A549 (cell line): ENCODE measurements at regions not wholly inside any gene's neighbourhood (a gene's known extent, or its start where the extent isn't known, plus 50 kb on each side); places are given as distances from the start of the nearest gene placed in this dataset.
A peak's percentile ranks its signal among the peaks of the same experiment; 100 is the strongest.

Experiments
- ATAC-seq, 2 experiments: fragments of 200-7000 bp in 1 of 2; fragments of >200 bp in 1 of 2; cut with Nextera tagmentation in 1 of 2; cut with Tn5 transposase in 1 of 2; 3 replicates each; pipeline versions ENCODE4 v1.8.0 to v1.9.1; 2018 to 2020; ENCODE audit warnings: mild to moderate bottlenecking in 1 of 2, moderate library complexity in 1 of 2
- CTCF ChIA-PET: fragments of 300-600 bp; sonication (Branson Sonifier 250); formaldehyde crosslinking; extraction: SDS; loops from one replicate; lab custom pipeline; 2021; ENCODE audit warnings: antibody characterized with exemption, inconsistent platforms; lab: Yijun Ruan, JAX
- POLR2A ChIA-PET: fragments of 350-600 bp; formaldehyde crosslinking; extraction: SDS; loops from one replicate; lab custom pipeline; 2021; ENCODE audit warnings: antibody characterized with exemption, inconsistent platforms; lab: Yijun Ruan, JAX
- DNase-seq, 2 experiments: peaks; one replicate each; pipeline versions ENCODE4 v3.0.0 to v3.0.0-alpha.2; 2011 to 2016; ENCODE audit warnings: low read depth in 1 of 2, low spot score in 1 of 2
- FAIRE-seq: peaks from 2 replicates; lab custom pipeline; 2011; peaks lifted over from hg19 to GRCh38; lab: Jason Lieb, UNC
- H3K27ac ChIP-seq, 2 experiments: fragments of >200 bp; sonication (Bioruptor Twin); formaldehyde crosslinking; 3 replicates each; pipeline ENCODE4 v1.5.1; 2016 to 2017
- H3K4me1 ChIP-seq: fragments of >200 bp; sonication (Bioruptor Twin); formaldehyde crosslinking; 3 replicates; pipeline ENCODE4 v1.6.1; 2016
- H3K4me2 ChIP-seq: fragments of >200 bp; sonication (Bioruptor Twin); formaldehyde crosslinking; 3 replicates; pipeline ENCODE4 v1.6.1; 2016
- H3K4me3 ChIP-seq: fragments of >200 bp; sonication (Bioruptor Twin); formaldehyde crosslinking; 3 replicates; pipeline ENCODE4 v1.5.1; 2016
- H3K9me3 ChIP-seq: fragments of >200 bp; sonication (Bioruptor Twin); formaldehyde crosslinking; 3 replicates; pipeline ENCODE4 v1.6.1; 2016
- BCL3 ChIP-seq: fragments of >200 bp; sonication (Bioruptor Twin); formaldehyde crosslinking; IDR thresholded peaks from 3 replicates; pipeline ENCODE4 v1.6.1; 2016
- BHLHE40 ChIP-seq: IDR thresholded peaks from 2 replicates; pipeline ENCODE4 v1.6.1; 2012; ENCODE audit warnings: low read depth, low read length, inconsistent platforms
- CBX2 ChIP-seq: fragments of 200-600 bp; sonication (generic); IDR thresholded peaks from 2 replicates; pipeline ENCODE4 v1.6.1; 2016; ENCODE audit warnings: low read depth, mild to moderate bottlenecking, borderline replicate concordance
- CBX8 ChIP-seq: fragments of 200-600 bp; sonication (generic); IDR thresholded peaks from 2 replicates; pipeline ENCODE4 v1.6.1; 2016
- CEBPB ChIP-seq, 2 experiments: fragments of >200 bp in 1 of 2; sonication (Bioruptor Twin) in 1 of 2; formaldehyde crosslinking in 1 of 2; IDR thresholded peaks; 2 replicates each; pipeline ENCODE4 v1.6.1; 2012 to 2016
- CHD4 ChIP-seq: fragments of 200-600 bp; sonication (generic); IDR thresholded peaks from 2 replicates; pipeline ENCODE4 v1.6.1; 2016; ENCODE audit warnings: antibody characterized with exemption, mild to moderate bottlenecking, borderline replicate concordance
- CTCF ChIP-seq: fragments of >200 bp; sonication (Bioruptor Twin); formaldehyde crosslinking; IDR thresholded peaks from 3 replicates; pipeline ENCODE4 v1.5.1; 2016
- HES2 ChIP-seq: fragments of >200 bp; sonication (Bioruptor Twin); formaldehyde crosslinking; IDR thresholded peaks from 2 replicates; pipeline ENCODE4 v1.6.1; 2016
- HOXA7 ChIP-seq: fragments of 250-450 bp; sonication (Bioruptor Pico); IDR thresholded peaks from 2 replicates; pipeline ENCODE4 v1.5.0; 2020; ENCODE audit warnings: mild to moderate bottlenecking, moderate library complexity
- KDM1A ChIP-seq: fragments of 200-600 bp; sonication (generic); IDR thresholded peaks from 2 replicates; pipeline ENCODE4 v1.6.1; 2016; ENCODE audit warnings: low read depth, mild to moderate bottlenecking
- MAFK ChIP-seq: fragments of 450-650 bp; IDR thresholded peaks from 2 replicates; pipeline ENCODE4 v1.6.1; 2014; ENCODE audit not compliant: partially characterized antibody
- MAZ ChIP-seq: fragments of 150-350 bp; IDR thresholded peaks from 2 replicates; pipeline ENCODE4 v1.6.1; 2014; ENCODE audit warnings: antibody characterized with exemption, low read depth, low read length, borderline replicate concordance
- MYC ChIP-seq: IDR thresholded peaks from 2 replicates; pipeline ENCODE4 v1.6.1; 2012; ENCODE audit warnings: mild to moderate bottlenecking, inconsistent platforms, low read length, improper control_type of control experiment, borderline replicate concordance
- NFE2L2 ChIP-seq: fragments of 150-350 bp; conservative IDR thresholded peaks from 2 replicates; pipeline ENCODE4 v1.6.1; 2014; ENCODE audit warnings: low read length
- NPAS2 ChIP-seq: fragments of 250-450 bp; sonication (Bioruptor Pico); IDR thresholded peaks from 2 replicates; pipeline ENCODE4 v1.8.0; 2022; ENCODE audit warnings: mild to moderate bottlenecking, moderate library complexity, borderline replicate concordance
- NR3C1 ChIP-seq: fragments of >200 bp; sonication (Bioruptor Twin); formaldehyde crosslinking; IDR thresholded peaks from 3 replicates; pipeline ENCODE4 v1.6.1; 2017
- PBX3 ChIP-seq: IDR thresholded peaks from 2 replicates; pipeline ENCODE4 v1.6.1; 2012
- PHF8 ChIP-seq: fragments of 200-600 bp; sonication (generic); IDR thresholded peaks from 2 replicates; pipeline ENCODE4 v1.6.1; 2016; ENCODE audit warnings: low read depth, mild to moderate bottlenecking, antibody characterized with exemption, moderate library complexity, borderline replicate concordance
- POLR2A ChIP-seq: IDR thresholded peaks from 2 replicates; pipeline ENCODE4 v1.6.1; 2012; ENCODE audit warnings: mild to moderate bottlenecking, low read length
- POLR2AphosphoS2 ChIP-seq: conservative IDR thresholded peaks from 2 replicates; pipeline ENCODE4 v1.6.1; 2012; ENCODE audit warnings: low read length, improper control_type of control experiment, inconsistent platforms
- RAD21 ChIP-seq, 2 experiments: fragments of >200 bp in 1 of 2; sonication (Bioruptor Twin) in 1 of 2; formaldehyde crosslinking in 1 of 2; IDR thresholded peaks in 1 of 2; conservative IDR thresholded peaks in 1 of 2; 2 replicates in 1 of 2; 3 replicates in 1 of 2; pipeline ENCODE4 v1.6.1; 2012 to 2018; ENCODE audit warnings: inconsistent platforms in 1 of 2
- RARB ChIP-seq: fragments of 250-450 bp; sonication (Bioruptor Pico); IDR thresholded peaks from 2 replicates; pipeline ENCODE4 v1.8.0; 2021; ENCODE audit warnings: mild to moderate bottlenecking, moderate library complexity
- ZSCAN20 ChIP-seq: fragments of 250-450 bp; sonication (Bioruptor Pico); IDR thresholded peaks from 2 replicates; pipeline ENCODE4 v1.8.0; 2022; ENCODE audit warnings: mild to moderate bottlenecking, moderate library complexity
- WGBS: methylation state at CpG from one replicate; pipeline ENCODE4 v1.1.6; 2017; ENCODE audit errors: missing lambda C conversion rate; 5-methylcytosine and 5-hydroxymethylcytosine counted together
- TF ChIP-seq, protein P1 (sequence below): fragments of 200-600 bp; sonication (generic); IDR thresholded peaks from 2 replicates; pipeline ENCODE4 v1.6.1; 2016; ENCODE audit warnings: antibody characterized with exemption, mild to moderate bottlenecking, moderate library complexity

- peak overlapping the region in 1 of 2 experiments; percentile 76; a peak in 3 of 6 replicates for H3K27ac ChIP-seq
- WGBS, result 34% methylated on average over 3 of the region's 3 CpGs
- ChIA-PET POLR2A (no interaction called here), CTCF (no interaction called here)
- H3K4me1 ChIP-seq, result peaks cover 71% of the 10 kb centered on the region
- H3K4me2 ChIP-seq, result peak overlapping the region; percentile 35
- H3K9me3 ChIP-seq, result no peaks in the 10 kb centered on the region
- FAIRE-seq (no peak), DNase-seq (no peak), ATAC-seq (no peak)
- TF ChIP-seq CTCF (no peak), CHD4 (no peak), MAFK (no peak), NR3C1 (no peak), NFE2L2 (no peak), MAZ (no peak), RARB (no peak), PHF8 (no peak), BHLHE40 (no peak)
- no peak overlapping the region for H3K4me3 ChIP-seq
These were observed 78.8 kb upstream of the IPO9 start for GRCh38 chr1:201750120-201750519.

DNA sequence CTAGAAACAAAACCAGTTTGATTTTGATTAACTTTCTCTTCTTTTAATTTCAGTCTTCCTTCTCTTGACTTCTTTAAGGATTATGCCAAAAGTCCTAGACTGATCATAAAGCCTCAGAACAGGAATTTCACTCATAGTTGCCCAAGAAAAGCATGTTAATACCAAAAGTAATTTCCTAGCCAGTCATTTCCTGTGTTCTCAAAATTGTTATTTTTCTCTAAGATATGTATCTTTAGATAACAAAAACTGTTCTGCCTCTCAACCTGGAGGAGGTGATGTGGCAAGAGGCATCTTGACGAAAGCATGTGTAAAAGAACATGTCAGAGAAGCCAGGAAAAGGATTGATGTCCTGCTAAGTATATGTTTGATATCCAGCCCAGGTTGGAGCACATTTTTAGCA lies 78.0 kb upstream of the IPO9 start:
- 81% methylated on average over 1 of the region's 1 CpG for WGBS
- CTCF ChIA-PET, result interaction anchor here (1.9 kb wide), 1 partner anchor 8 kb away, joined by 10 read pairs; no protein-coding TSS in a partner anchor
- DNase-seq, result no peak

More for the DNA sequence above, 78.0 kb upstream of the IPO9 start:
- ATAC-seq, result no peak
- TF ChIP-seq RAD21 (conservative IDR thresholded peaks at IDR 0.05 in 1 of 2, IDR thresholded peaks at IDR 0.05 in 1 of 2) (no peak), CBX8 (no peak), KDM1A (no peak), NPAS2 (CRISPR knock-in tag) (no peak), PBX3 (no peak), HES2 (no peak), POLR2AphosphoS2 (no peak), HOXA7 (no peak), POLR2A (no peak), PHF8 (no peak), CEBPB (IDR thresholded peaks at IDR 0.05) (no peak), RARB (no peak), CTCF (no peak), BCL3 (no peak), CBX2 (no peak), ZSCAN20 (no peak), MAFK (no peak), MYC (no peak)
- TF ChIP-seq, protein P1, sequence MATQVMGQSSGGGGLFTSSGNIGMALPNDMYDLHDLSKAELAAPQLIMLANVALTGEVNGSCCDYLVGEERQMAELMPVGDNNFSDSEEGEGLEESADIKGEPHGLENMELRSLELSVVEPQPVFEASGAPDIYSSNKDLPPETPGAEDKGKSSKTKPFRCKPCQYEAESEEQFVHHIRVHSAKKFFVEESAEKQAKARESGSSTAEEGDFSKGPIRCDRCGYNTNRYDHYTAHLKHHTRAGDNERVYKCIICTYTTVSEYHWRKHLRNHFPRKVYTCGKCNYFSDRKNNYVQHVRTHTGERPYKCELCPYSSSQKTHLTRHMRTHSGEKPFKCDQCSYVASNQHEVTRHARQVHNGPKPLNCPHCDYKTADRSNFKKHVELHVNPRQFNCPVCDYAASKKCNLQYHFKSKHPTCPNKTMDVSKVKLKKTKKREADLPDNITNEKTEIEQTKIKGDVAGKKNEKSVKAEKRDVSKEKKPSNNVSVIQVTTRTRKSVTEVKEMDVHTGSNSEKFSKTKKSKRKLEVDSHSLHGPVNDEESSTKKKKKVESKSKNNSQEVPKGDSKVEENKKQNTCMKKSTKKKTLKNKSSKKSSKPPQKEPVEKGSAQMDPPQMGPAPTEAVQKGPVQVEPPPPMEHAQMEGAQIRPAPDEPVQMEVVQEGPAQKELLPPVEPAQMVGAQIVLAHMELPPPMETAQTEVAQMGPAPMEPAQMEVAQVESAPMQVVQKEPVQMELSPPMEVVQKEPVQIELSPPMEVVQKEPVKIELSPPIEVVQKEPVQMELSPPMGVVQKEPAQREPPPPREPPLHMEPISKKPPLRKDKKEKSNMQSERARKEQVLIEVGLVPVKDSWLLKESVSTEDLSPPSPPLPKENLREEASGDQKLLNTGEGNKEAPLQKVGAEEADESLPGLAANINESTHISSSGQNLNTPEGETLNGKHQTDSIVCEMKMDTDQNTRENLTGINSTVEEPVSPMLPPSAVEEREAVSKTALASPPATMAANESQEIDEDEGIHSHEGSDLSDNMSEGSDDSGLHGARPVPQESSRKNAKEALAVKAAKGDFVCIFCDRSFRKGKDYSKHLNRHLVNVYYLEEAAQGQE, result no peak
- H3K4me3 ChIP-seq, result no peak overlapping the region
- H3K4me2 ChIP-seq, result peak overlapping the region; percentile 35
- peaks cover 69% of the 10 kb centered on the region for H3K4me1 ChIP-seq
- no peaks in the 10 kb centered on the region for H3K9me3 ChIP-seq
- H3K27ac ChIP-seq, result peak overlapping the region in 1 of 2 experiments; percentile 76; a peak in 3 of 6 replicates
- POLR2A ChIA-PET, result no interaction called here
- FAIRE-seq, result no peak
